Activated naive CD8-positive, alpha-beta T cell treated with anti-CD3 and anti-CD28 coated beads, Interleukin-2, amount 10 ng/mL, durations not matched to agents 7 days and 5 days (primary cell): ENCODE measurements at regions not wholly inside any gene's neighbourhood (a gene's known extent, or its start where the extent isn't known, plus 50 kb on each side); places are given as distances from the start of the nearest gene placed in this dataset.

Source experiments
- ATAC-seq: fragments of 150-1000 bp; cut with Tn5 transposase; one replicate; pipeline ENCODE4 v1.10.0; 2021; ENCODE audit warnings: low read depth, moderate library complexity
- POLR2A ChIA-PET: fragments of 350-600 bp; sonication (Branson Sonifier 250); formaldehyde crosslinking; loops from one replicate; lab custom pipeline; 2021; ENCODE audit warnings: antibody characterized with exemption; lab: Charles Lee
- DNase-seq: peaks from one replicate; pipeline ENCODE4 v3.0.0; 2021
- H3K27ac Mint-ChIP-seq: one replicate; pipeline ENCODE4 v1.8.0; 2022; ENCODE audit warnings: mild to moderate bottlenecking, mixed read lengths
- H3K27me3 Mint-ChIP-seq: one replicate; pipeline ENCODE4 v1.8.0; 2022; ENCODE audit warnings: mild to moderate bottlenecking, moderate library complexity, mixed read lengths
- H3K36me3 Mint-ChIP-seq: one replicate; pipeline ENCODE4 v1.8.0; 2021; ENCODE audit warnings: mild to moderate bottlenecking, mixed read lengths
- H3K4me1 Mint-ChIP-seq: one replicate; pipeline ENCODE4 v1.8.0; 2021; ENCODE audit warnings: mixed read lengths
- H3K4me3 Mint-ChIP-seq: one replicate; pipeline ENCODE4 v1.8.0; 2022; ENCODE audit warnings: mild to moderate bottlenecking, moderate library complexity, mixed read lengths
- H3K9me3 Mint-ChIP-seq: one replicate; pipeline ENCODE4 v1.8.0; 2021; ENCODE audit warnings: mixed read lengths

GRCh38 chr1:55641947-55642346 is 426.8 kb upstream of the USP24 start:
- DNase-seq (no peak), ATAC-seq (no peak)
- H3K27ac Mint-ChIP-seq = no peak overlapping the region
- H3K4me3 Mint-ChIP-seq = no peak overlapping the region
- POLR2A ChIA-PET = no interaction called here
- H3K9me3 Mint-ChIP-seq = no peaks in the 10 kb centered on the region
- H3K36me3 Mint-ChIP-seq = no peaks in the 10 kb centered on the region
- no peaks in the 10 kb centered on the region for H3K4me1 Mint-ChIP-seq
- H3K27me3 Mint-ChIP-seq = no peaks in the 10 kb centered on the region

- Mint-ChIP-seq H3K27me3 (no peaks in the 10 kb centered on the region), H3K27ac (no peak overlapping the region), H3K9me3 (no peaks in the 10 kb centered on the region), H3K4me3 (no peak overlapping the region), H3K4me1 (no peaks in the 10 kb centered on the region), H3K36me3 (no peaks in the 10 kb centered on the region)
- ATAC-seq (no peak), DNase-seq (no peak)
- POLR2A ChIA-PET = no interaction called here
These were observed 425.7 kb upstream of the USP24 start for GRCh38 chr1:55640708-55641473.

- H3K27ac Mint-ChIP-seq = no peak overlapping the region
- H3K4me1 Mint-ChIP-seq = no peaks in the 10 kb centered on the region
- no peaks in the 10 kb centered on the region for H3K9me3 Mint-ChIP-seq
- no peaks in the 10 kb centered on the region for H3K36me3 Mint-ChIP-seq
- DNase-seq = no peak
- no peaks in the 10 kb centered on the region for H3K27me3 Mint-ChIP-seq
- no peak for ATAC-seq
- H3K4me3 Mint-ChIP-seq = no peak overlapping the region
- POLR2A ChIA-PET = no interaction called here
These were observed 424.4 kb upstream of the USP24 start for GRCh38 chr1:55639526-55639925.

GRCh38 chr1:55639051-55639450 is 423.9 kb upstream of the USP24 start:
- no peak overlapping the region for H3K27ac Mint-ChIP-seq
- DNase-seq = no peak
- ATAC-seq = no peak
- H3K36me3 Mint-ChIP-seq = no peaks in the 10 kb centered on the region
- POLR2A ChIA-PET = no interaction called here
- H3K4me1 Mint-ChIP-seq = no peaks in the 10 kb centered on the region
- no peak overlapping the region for H3K4me3 Mint-ChIP-seq
- H3K9me3 Mint-ChIP-seq = no peaks in the 10 kb centered on the region
- no peaks in the 10 kb centered on the region for H3K27me3 Mint-ChIP-seq

GRCh38 chr1:55636696-55637095 is 421.5 kb upstream of the USP24 start:
- no peaks in the 10 kb centered on the region for H3K4me1 Mint-ChIP-seq
- POLR2A ChIA-PET = no interaction called here
- H3K27ac Mint-ChIP-seq = no peak overlapping the region
- H3K4me3 Mint-ChIP-seq = no peak overlapping the region
- H3K9me3 Mint-ChIP-seq = no peaks in the 10 kb centered on the region
- H3K27me3 Mint-ChIP-seq = no peaks in the 10 kb centered on the region
- no peak for DNase-seq
- no peak for ATAC-seq
- no peaks in the 10 kb centered on the region for H3K36me3 Mint-ChIP-seq

- H3K27ac Mint-ChIP-seq = no peak overlapping the region
- ATAC-seq = no peak
- DNase-seq = no peak
- H3K4me1 Mint-ChIP-seq = no peaks in the 10 kb centered on the region
- H3K9me3 Mint-ChIP-seq = no peaks in the 10 kb centered on the region
- H3K27me3 Mint-ChIP-seq = peaks cover under 1% of the 10 kb centered on the region
- POLR2A ChIA-PET = no interaction called here
- no peaks in the 10 kb centered on the region for H3K36me3 Mint-ChIP-seq
- no peak overlapping the region for H3K4me3 Mint-ChIP-seq
These were observed 420.7 kb upstream of the USP24 start for GRCh38 chr1:55635856-55636255.

GRCh38 chr1:55634516-55634915 is 419.4 kb upstream of the USP24 start:
- Mint-ChIP-seq H3K4me3 (no peak overlapping the region), H3K9me3 (no peaks in the 10 kb centered on the region)
- no peak for DNase-seq

GRCh38 chr1:55632906-55633305 is 417.7 kb upstream of the USP24 start:
- ATAC-seq (no peak), DNase-seq (no peak)
- Mint-ChIP-seq H3K27ac (no peak overlapping the region), H3K9me3 (no peaks in the 10 kb centered on the region), H3K4me3 (no peak overlapping the region), H3K4me1 (no peaks in the 10 kb centered on the region), H3K36me3 (no peaks in the 10 kb centered on the region), H3K27me3 (peaks cover 3% of the 10 kb centered on the region)
- POLR2A ChIA-PET = no interaction called here

More at GRCh38 chr1:55634516-55634915, 419.4 kb upstream of the USP24 start:
- H3K4me1 Mint-ChIP-seq = no peaks in the 10 kb centered on the region
- H3K27me3 Mint-ChIP-seq = peaks cover 3% of the 10 kb centered on the region
- no peak overlapping the region for H3K27ac Mint-ChIP-seq
- ATAC-seq = no peak
- H3K36me3 Mint-ChIP-seq = no peaks in the 10 kb centered on the region
- POLR2A ChIA-PET = no interaction called here

- no peaks in the 10 kb centered on the region for H3K36me3 Mint-ChIP-seq
- H3K27ac Mint-ChIP-seq = no peak overlapping the region
- no peak overlapping the region for H3K4me3 Mint-ChIP-seq
- DNase-seq (no peak), ATAC-seq (no peak)
- no peaks in the 10 kb centered on the region for H3K4me1 Mint-ChIP-seq
- no peaks in the 10 kb centered on the region for H3K9me3 Mint-ChIP-seq
- H3K27me3 Mint-ChIP-seq = peaks cover 3% of the 10 kb centered on the region
- POLR2A ChIA-PET = no interaction called here
These were observed 416.9 kb upstream of the USP24 start for GRCh38 chr1:55632058-55632457.

- H3K27ac Mint-ChIP-seq = no peak overlapping the region
These were observed 416.3 kb upstream of the USP24 start for GRCh38 chr1:55631509-55631908.

GRCh38 chr1:55626326-55626725 is 411.2 kb upstream of the USP24 start:
- H3K27ac Mint-ChIP-seq = no peak overlapping the region
- DNase-seq (no peak), ATAC-seq (no peak)
- no peaks in the 10 kb centered on the region for H3K9me3 Mint-ChIP-seq
- H3K4me3 Mint-ChIP-seq = no peak overlapping the region
- POLR2A ChIA-PET = no interaction called here
- no peaks in the 10 kb centered on the region for H3K36me3 Mint-ChIP-seq
- H3K27me3 Mint-ChIP-seq = peaks cover 5% of the 10 kb centered on the region
- H3K4me1 Mint-ChIP-seq = no peaks in the 10 kb centered on the region

More at GRCh38 chr1:55631509-55631908, 416.3 kb upstream of the USP24 start:
- no peak overlapping the region for H3K4me3 Mint-ChIP-seq
- POLR2A ChIA-PET = no interaction called here
- no peaks in the 10 kb centered on the region for H3K4me1 Mint-ChIP-seq
- H3K27me3 Mint-ChIP-seq = peaks cover 3% of the 10 kb centered on the region
- no peak for ATAC-seq
- H3K9me3 Mint-ChIP-seq = no peaks in the 10 kb centered on the region
- H3K36me3 Mint-ChIP-seq = no peaks in the 10 kb centered on the region
- no peak for DNase-seq

- Mint-ChIP-seq H3K9me3 (peaks cover 2% of the 10 kb centered on the region), H3K36me3 (no peaks in the 10 kb centered on the region), H3K4me3 (no peak overlapping the region), H3K27ac (no peak overlapping the region), H3K4me1 (no peaks in the 10 kb centered on the region), H3K27me3 (peaks cover 3% of the 10 kb centered on the region)
- POLR2A ChIA-PET = no interaction called here
- ATAC-seq (no peak), DNase-seq (no peak)
These were observed 409.6 kb upstream of the USP24 start for GRCh38 chr1:55624766-55625165.

- H3K4me3 Mint-ChIP-seq = no peak overlapping the region
- DNase-seq (no peak), ATAC-seq (no peak)
- POLR2A ChIA-PET = no interaction called here
- H3K9me3 Mint-ChIP-seq = peaks cover 5% of the 10 kb centered on the region
- peaks cover 3% of the 10 kb centered on the region for H3K27me3 Mint-ChIP-seq
- H3K27ac Mint-ChIP-seq = no peak overlapping the region
- no peaks in the 10 kb centered on the region for H3K4me1 Mint-ChIP-seq
- no peaks in the 10 kb centered on the region for H3K36me3 Mint-ChIP-seq
These were observed 408.1 kb upstream of the USP24 start for GRCh38 chr1:55623311-55623710.

GRCh38 chr1:55622074-55622473 is 406.9 kb upstream of the USP24 start:
- H3K27ac Mint-ChIP-seq = no peak overlapping the region
- H3K27me3 Mint-ChIP-seq = peaks cover 3% of the 10 kb centered on the region
- ATAC-seq (no peak), DNase-seq (no peak)
- peaks cover 5% of the 10 kb centered on the region for H3K9me3 Mint-ChIP-seq
- no peak overlapping the region for H3K4me3 Mint-ChIP-seq
- no peaks in the 10 kb centered on the region for H3K4me1 Mint-ChIP-seq
- no peaks in the 10 kb centered on the region for H3K36me3 Mint-ChIP-seq
- POLR2A ChIA-PET = no interaction called here
